NCI-H2107 treated with DMSO at 0.1 percent for 48 hours (cell line): ENCODE measurements at regions not wholly inside any gene's neighbourhood (a gene's known extent, or its start where the extent isn't known, plus 50 kb on each side); places are given as distances from the start of the nearest gene placed in this dataset.
"Not testable (repeated sequence)": the region's sequence is repeated elsewhere in the genome, so short reads cannot be mapped to it uniquely, and the experiment has no call there.

ENCODE experiments used
- DNase-seq: peaks from one replicate; lab custom pipeline; 2025; ENCODE audit not compliant: unreplicated experiment; lab: John Stamatoyannopoulos, UW

GRCh38 chr14:40410708-40411107 lies 978.5 kb upstream of the FBXO33 start:
- no peak for DNase-seq

DNA sequence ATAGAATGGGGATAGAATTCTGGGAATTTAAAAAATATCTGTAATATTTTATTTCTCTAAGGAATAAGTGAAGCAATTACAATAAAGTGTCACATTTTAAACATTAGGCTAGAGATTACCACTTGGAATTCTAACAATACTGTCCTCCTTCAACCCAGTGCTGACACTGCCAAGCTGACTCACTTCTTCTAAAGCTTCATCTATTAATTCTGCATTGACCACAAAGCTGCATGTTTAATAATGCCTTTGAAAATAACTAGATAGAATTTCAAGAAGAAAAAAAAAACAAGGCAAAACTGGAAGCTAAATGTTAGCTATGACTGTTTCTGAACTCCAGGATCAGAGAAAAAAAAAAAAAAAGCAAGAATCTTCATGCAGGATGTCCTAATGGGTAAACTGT lies 970.7 kb upstream of the FBXO33 start:
- DNase-seq: no peak

DNA sequence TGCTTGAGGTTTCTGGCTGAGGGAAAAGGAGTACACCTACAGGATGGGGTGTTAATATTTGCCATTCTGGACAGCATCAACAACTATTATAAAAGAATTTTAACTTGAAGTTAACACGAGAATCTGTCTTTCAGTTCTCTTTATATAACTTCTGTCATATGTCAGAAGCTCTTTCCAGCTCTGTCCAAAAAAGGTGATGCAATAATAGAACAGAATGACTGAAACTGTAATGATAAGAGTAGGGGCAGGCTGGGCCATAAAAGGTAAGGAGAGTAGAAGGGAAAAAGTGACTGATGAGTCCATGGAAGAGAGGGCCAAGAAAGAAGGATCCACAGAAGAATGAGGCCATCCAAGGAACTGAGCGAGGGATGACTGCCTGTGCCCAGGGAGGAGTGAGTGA lies 966.7 kb upstream of the FBXO33 start:
- no peak for DNase-seq

DNA sequence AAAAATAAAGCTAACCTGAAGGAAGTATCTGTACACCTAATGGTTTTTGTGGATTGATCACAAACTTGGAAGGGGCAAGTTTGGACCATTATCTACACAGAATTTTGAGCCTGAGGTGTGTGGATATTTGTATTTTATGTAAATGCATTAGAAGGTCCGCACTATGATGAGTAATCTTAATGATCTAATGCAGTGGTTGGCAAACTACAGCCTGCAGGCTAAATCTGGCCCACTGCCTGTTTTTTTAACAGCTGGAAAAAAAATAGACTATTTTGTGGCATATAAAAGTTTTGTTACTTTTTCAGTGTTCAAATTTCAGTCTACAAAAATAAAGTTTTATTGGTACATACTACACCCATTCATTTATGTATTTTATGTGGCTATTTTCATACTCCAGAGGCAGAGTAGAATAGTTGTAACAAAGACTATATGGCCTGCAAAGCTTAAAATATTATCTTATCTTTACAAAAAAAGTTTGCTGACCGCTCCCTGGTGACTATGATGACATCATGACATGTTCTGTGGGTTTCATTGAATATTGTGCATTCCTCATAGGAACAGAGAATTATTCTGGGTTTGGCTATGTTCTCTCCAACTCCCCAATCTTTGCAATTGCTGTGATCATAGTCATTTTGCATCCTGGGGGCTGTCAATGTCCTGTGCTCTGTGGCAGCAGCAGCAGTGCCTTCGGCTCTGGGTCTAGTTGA lies 962.6 kb upstream of the FBXO33 start:
- DNase-seq: no peak

DNA sequence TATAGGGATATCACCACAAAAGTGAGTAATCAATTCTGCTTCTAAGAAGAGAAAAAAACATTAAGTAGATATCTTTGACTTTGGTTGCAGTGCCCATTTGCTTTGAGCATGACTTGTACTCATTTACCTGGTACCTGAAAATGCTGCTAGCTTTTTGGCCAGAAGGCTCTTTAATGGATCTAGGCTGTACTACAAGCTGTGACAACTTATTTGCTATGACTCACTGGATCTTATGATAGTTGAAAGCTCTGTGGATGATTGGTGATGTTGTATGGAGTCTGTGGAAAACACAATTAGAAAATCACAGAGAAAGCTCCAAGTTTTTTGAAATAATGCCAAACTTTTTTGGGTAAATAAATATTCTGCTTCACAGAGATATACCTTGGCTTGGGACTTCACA lies 960.9 kb upstream of the FBXO33 start:
- no peak for DNase-seq

GRCh38 chr14:40386433-40386832 lies 954.2 kb upstream of the FBXO33 start:
- no peak for DNase-seq

- no peak for DNase-seq
These were observed 942.0 kb upstream of the FBXO33 start for GRCh38 chr14:40374221-40374620.

GRCh38 chr14:40371011-40371410 lies 938.8 kb upstream of the FBXO33 start:
- DNase-seq: no peak

- DNase-seq: no peak
These were observed 936.1 kb upstream of the FBXO33 start for GRCh38 chr14:40368314-40368713.

GRCh38 chr14:40367717-40368116 lies 935.5 kb upstream of the FBXO33 start:
- DNase-seq: no peak

- no peak for DNase-seq
These were observed 933.1 kb upstream of the FBXO33 start for GRCh38 chr14:40365305-40365704.

DNA sequence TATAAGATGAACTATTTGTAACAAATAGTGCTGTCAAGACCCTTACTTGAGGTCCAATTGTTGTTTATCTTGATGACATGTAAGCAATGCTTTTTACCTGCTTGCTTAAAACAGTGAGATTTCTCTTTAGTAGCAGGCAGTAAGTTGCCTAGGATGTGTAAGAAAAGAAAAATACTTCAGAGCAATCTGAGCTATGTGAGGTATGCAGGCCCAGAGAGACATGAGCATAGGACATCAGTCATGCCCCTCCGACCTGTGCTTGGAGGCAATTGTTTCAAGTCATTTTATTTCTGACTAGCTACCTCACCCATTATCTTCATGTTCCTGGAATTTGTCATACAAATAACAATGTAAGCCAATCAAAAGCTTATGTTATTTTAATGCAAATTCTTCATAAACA lies 930.6 kb upstream of the FBXO33 start:
- no peak for DNase-seq

- DNase-seq: no peak
These were observed 922.5 kb upstream of the FBXO33 start for GRCh38 chr14:40354754-40355153.

GRCh38 chr14:40348104-40348503 lies 915.9 kb upstream of the FBXO33 start:
- DNase-seq: not testable (repeated sequence)

DNA sequence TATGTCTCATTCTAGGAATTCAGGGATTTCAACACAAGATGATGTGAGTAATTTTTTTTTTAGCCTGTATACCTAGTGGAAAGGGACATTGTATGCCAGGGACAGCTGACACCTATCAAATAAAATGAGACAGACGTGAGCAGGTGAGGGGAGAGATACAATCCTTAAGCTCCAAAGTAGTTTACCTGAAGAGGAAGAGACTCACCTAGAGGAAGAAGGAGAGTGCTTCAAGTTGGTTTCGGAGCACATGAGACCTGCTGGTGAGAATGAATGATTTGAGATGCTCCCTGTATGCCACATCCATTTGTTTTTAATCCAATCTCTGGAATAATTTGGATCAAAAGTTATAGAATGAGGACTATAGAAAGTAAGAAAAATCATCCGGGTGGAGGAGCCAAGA lies 915.4 kb upstream of the FBXO33 start:
- no peak for DNase-seq

- no peak for DNase-seq
These were observed 914.0 kb upstream of the FBXO33 start for GRCh38 chr14:40346275-40346674.

- DNase-seq: no peak
These were observed 913.1 kb upstream of the FBXO33 start for GRCh38 chr14:40345334-40345733.

- no peak for DNase-seq
These were observed 908.5 kb upstream of the FBXO33 start for GRCh38 chr14:40340708-40341107.

- no peak for DNase-seq
These were observed 904.6 kb upstream of the FBXO33 start for GRCh38 chr14:40336846-40337245.

DNA sequence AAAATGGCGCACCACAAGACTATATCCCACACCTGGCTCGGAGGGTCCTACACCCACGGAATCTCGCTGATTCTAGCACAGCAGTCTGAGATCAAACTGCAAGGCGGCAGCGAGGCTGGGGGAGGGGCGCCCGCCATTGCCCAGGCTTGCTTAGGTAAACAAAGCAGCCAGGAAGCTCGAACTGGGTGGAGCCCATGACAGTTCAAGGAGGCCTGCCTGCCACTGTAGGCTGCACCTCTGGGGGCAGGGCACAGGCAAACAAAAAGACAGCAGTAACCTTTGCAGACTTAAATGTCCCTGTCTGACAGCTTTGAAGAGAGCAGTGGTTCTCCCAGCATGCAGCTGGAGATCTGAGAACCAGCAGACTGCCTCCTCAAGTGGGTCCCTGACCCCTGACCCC lies 894.3 kb upstream of the FBXO33 start:
- not testable (repeated sequence) for DNase-seq

DNA sequence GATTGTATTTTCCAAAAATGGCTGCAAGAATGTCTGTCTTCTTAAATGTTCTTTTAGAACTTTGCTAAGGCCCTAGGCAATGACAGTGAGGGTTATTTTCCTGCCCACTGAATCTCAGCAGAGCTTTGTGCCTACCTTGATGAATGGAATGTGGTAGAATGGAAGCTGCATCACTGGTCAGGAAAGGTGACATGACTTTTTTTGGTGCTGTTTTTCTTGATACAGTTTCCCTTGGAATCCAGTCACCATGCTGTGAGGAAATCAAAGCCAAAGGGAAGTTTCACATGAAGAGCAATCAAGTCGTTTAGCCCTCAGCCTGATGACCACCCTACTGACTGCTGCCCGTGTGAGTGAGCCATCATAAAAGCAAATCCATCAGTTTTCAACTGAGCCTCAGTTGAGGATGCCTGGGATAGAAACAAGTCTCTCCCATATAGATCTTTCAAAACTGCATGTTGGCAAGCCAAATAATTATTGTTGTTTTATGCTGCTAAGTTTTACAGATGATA lies 886.0 kb upstream of the FBXO33 start:
- no peak for DNase-seq

DNA sequence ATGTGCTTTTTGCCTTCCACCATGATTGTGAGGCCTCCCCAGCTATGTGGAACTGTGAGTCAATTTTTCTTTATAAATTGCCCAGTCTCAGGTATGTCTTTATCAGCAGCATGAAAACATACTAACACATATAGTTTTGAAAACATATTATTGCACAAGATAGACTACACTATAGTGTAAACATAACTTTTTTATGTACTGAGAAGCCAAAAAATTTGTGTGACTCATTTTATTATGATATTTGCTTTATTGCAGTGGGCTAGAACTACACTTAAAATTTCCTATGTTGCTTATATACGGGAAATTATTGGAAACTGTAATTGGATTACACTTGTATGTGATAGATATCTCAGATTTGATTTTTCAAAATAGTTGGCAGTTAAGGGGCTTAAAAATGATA lies 885.5 kb upstream of the FBXO33 start:
- DNase-seq: no peak

DNA sequence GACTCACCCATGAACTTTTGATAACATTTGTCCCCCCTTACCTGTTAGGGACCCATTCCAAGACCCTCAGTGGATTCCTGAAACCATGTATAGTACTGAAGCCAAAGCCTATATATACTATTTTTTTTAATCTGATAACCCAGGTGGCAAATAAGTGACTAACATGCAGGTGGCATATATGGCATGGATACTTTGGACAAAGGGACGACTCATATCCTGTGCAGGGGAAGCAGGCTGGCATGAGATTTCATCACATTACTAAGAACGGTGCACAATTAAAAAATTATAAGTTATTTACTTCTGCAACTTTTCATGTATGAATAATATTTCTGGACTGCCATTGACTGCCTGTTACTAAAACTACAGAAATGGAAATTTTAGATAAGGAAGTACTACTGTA lies 880.1 kb upstream of the FBXO33 start:
- DNase-seq: no peak
